ENCODE measurements at regions not wholly inside any gene's neighbourhood (a gene's known extent, or its start where the extent isn't known, plus 50 kb on each side); places are given as distances from the start of the nearest gene placed in this dataset.

- TF ChIP-seq CTCF (IDR thresholded peaks at IDR 0.05; ENCODE audit: control insufficient read depth, extremely low read depth, insufficient read depth) = no peak
- H3K4me3 ChIP-seq (ENCODE audit: low read depth, low read length) = no peak overlapping the region
- DNase-seq (ENCODE audit: low read depth) = no peak
Observed at GRCh38 chr11:42957831-42958230, 354.0 kb upstream of the API5 start.

- no peak for DNase-seq (ENCODE audit: low read depth)
- H3K4me3 ChIP-seq (ENCODE audit: low read depth, low read length) = no peak overlapping the region
- TF ChIP-seq CTCF (IDR thresholded peaks at IDR 0.05; ENCODE audit: control insufficient read depth, extremely low read depth, insufficient read depth) = no peak
Observed at GRCh38 chr11:42958635-42959034, 353.2 kb upstream of the API5 start.

- no peak for DNase-seq (ENCODE audit: low read depth)
- no peak for TF ChIP-seq CTCF (IDR thresholded peaks at IDR 0.05; ENCODE audit: control insufficient read depth, extremely low read depth, insufficient read depth)
- H3K4me3 ChIP-seq (ENCODE audit: low read depth, low read length) = no peak overlapping the region
Observed at GRCh38 chr11:42960521-42961088, 351.2 kb upstream of the API5 start.

DNA sequence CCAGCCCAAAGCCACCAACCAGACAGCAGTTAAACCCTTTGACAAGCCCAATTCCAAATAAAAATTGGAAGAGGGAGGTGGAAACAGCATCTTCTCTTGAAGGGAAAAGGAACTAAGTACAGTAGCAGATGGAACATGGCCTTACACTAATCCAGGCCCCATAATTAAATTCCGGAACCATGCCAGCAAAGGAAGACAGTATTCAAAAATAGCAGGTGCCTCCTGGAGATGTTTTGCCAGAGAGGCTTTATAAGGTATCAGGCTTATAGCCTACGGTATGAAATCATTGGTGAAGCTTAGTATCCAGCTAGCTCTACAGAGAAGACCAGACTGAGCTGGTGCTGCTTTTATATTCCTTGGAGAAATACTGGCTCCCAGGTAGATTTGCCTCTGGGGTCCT, 344.1 kb upstream of the API5 start:
- no peak overlapping the region for H3K4me3 ChIP-seq (ENCODE audit: low read depth, low read length)
- no peak for TF ChIP-seq CTCF (IDR thresholded peaks at IDR 0.05; ENCODE audit: control insufficient read depth, extremely low read depth, insufficient read depth)
- DNase-seq (ENCODE audit: low read depth) = no peak

DNA sequence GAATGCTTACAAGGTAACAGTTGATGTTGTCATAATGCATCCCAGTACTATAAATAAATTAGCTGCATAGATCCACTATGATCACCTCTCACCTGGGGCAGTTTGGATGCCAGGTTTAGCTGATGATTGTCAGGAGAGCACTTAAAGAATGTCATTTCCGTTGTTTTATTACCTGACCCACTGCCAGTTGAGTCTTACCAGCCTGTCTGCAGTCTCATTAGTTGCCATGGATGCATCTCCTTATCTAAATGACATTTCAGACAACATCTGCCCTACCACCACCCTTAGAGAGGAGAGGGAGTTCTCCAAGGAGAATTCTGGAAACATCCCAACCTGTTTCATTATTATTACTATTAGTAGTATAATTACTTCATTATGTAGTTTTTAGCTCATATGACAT, 339.1 kb upstream of the API5 start:
- no peak for DNase-seq (ENCODE audit: low read depth)
- no peak overlapping the region for H3K4me3 ChIP-seq (ENCODE audit: low read depth, low read length)
- TF ChIP-seq CTCF (IDR thresholded peaks at IDR 0.05; ENCODE audit: control insufficient read depth, extremely low read depth, insufficient read depth) = no peak

DNA sequence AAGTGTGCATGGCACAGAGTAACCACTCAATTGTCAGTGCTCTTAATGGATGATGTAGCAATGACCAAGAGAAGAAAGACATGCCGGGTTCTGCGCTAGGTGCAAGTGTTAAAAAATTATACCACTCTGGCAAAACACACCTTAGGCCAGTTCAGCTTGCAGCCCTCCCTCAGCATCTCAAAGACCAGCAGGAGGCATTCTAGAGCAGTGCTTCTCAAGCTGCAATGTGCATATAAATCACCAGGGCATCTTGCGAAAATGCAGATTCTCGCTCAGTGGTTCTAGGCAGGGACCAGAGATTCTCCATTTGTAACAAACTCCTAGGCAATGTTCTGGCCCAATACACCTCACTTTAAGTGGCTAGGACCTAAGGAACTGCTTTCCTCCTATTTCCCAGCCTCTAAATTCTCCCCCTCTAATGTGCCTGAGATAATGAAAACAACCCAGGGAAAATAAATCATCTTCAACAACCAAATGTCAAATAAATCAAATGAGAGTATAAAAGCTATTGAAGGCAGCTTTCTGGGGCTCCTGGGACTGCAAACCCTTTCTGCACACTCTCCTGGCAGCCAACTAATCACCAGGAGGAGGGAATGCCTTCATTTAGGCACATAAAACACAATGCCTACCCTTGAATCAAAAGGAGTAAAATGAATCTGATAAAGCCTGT, 337.2 kb upstream of the API5 start:
- no peak for DNase-seq (ENCODE audit: low read depth)
- no peak overlapping the region for H3K4me3 ChIP-seq (ENCODE audit: low read depth, low read length)
- TF ChIP-seq CTCF (IDR thresholded peaks at IDR 0.05; ENCODE audit: control insufficient read depth, extremely low read depth, insufficient read depth) = peak; percentile 42

GRCh38 chr11:42975180-42975529, 336.6 kb upstream of the API5 start:
- TF ChIP-seq CTCF (IDR thresholded peaks at IDR 0.05; ENCODE audit: control insufficient read depth, extremely low read depth, insufficient read depth) = no peak
- no peak for DNase-seq (ENCODE audit: low read depth)
- H3K4me3 ChIP-seq (ENCODE audit: low read depth, low read length) = no peak overlapping the region
